ENCODE measurements at regions not wholly inside any gene's neighbourhood (a gene's known extent, or its start where the extent isn't known, plus 50 kb on each side); places are given as distances from the start of the nearest gene placed in this dataset.

DNA sequence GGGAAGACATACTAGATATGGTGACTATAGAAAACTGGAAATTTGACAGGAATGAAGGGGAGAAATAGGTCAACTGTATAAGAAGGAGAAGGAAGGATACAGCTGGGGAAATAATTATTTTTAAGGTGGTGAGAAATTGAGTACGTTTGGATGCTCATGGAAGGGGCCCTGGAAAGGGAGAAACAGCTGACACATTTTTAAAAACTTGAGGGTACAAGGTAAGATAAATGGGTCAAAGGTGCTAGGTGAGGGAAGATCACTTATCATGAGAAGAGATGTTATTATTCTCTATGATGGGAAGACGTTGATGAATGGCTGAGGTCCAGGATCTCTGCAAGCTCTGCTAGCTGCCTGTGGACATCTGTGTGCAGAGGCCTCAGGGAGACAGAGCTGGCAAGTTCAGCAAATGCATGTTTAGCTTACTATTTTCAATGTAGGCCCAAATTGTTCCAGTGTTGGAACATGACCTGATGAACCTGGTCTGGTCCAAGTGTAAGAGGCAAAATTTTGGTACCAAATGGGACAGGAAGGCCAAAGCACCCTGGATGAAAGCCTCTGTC lies 181.7 kb downstream of the MTRR start:
- no peak for DNase-seq

DNA sequence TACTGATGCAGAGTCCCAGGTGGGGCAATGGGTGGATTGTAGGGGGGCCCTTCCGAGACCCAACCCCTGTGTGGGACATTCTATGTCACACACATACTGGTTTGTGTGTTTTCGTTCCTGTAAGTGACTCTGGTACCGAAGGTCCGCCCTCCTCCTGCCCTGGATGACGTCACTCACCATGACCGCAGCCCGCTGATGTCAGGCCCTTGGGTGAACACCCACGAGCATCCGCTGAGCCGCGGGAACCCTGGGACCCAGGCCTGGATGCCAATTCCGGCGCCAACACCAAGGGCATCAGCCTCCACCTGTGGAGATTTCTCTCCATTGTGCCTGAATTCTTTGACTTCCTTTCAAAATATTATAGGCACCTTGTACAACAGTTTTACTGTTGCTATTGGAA lies 184.3 kb downstream of the MTRR start:
- no peak for DNase-seq

DNA sequence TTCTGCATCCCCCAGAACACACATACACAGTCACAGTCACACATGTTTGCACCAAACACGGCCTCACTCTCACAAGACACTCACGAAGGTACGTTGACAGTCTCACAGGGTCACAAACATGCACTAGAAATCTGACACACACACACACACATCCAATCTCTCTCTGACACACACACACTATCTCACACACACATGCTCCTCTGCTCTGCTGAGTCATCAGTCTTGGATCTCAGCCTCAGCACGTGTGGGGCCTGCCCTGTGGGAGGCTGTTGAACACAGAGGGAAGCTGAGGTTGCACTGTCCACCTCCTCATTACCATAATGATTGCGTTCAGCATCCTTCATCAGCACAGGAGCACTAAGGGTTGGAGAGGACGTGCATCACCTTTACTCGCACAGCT lies 188.8 kb downstream of the MTRR start:
- no peak for DNase-seq

DNA sequence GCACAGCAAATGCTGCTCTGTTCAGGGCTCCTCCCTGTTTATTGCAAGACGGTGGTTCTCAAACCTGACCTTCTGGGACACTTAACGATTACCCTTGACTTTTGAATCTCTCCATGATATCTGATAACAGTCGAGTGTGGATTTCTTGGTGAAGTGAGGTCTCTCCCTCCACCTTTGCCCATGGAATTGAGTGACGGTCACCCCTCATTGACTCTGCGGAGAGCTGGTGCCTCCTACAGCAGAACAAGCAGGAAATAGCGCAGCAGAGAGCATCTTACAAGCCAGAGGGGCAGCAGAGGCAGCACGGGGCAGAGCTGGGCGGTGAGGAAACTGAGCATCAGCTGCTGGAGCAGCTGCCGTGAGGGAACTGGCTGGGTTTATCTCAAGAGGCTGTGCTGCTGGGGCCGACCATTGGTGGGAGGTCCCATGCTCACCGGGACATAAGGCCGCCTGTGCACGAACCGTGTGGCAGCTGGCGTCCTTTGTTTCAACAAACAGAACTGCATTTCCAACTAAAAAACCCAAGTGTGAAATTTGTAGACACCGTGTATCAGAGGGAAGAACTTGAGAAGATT lies 189.8 kb downstream of the MTRR start:
- DNase-seq = no peak

DNA sequence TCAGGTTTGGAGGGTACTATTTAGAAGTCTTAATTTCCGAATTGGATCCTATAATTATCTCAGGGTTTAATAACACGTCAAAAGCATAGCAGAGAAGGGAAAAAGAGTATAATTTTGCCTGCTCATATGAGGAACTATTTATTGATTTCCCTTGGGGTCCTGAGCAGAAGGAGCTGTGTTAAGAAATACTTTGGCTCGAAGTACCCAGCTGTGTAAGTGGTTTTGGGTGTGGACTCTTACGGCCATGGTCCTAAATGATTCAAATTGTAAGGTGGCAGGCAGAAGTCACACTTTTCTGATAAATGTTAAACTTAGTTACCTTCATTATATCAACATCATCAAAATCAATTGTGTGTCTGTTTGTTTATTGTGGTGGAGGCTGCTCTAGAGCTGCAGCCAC lies 190.4 kb downstream of the MTRR start:
- DNase-seq = no peak

DNA sequence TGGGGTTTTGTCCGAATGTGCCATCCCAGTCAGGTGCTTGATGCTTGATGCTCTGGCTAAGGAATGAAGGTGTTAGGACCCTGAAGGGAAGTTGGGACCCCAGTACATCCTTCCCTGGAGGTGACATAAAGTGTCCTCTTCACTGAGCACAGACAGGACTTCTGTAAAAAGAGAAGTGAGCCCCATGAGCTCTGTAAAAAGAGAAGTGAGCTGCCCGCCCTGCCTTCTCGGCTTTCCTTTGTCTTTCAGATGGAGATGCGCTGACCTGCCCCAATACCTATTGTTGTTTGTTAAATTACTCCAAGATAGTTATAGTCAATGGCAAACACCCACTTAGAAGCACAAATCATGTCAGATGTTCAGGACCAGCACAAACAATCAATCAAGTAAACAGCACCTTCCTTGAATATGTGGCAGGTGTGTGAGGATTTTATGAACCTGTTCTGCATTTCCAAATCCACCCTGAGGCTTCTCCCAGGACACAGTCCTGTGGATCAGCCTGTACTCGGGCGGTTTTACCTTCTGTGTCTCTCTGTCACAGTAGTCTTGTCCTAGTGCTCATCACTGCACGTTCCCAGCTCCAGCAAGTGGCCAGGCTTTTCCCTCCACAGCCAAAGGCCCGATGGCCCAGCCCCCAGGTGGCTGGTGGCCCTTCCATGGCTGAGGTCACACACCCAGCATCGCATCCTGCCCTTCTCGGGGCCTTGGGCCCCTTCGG lies 191.4 kb downstream of the MTRR start:
- no peak for DNase-seq

DNA sequence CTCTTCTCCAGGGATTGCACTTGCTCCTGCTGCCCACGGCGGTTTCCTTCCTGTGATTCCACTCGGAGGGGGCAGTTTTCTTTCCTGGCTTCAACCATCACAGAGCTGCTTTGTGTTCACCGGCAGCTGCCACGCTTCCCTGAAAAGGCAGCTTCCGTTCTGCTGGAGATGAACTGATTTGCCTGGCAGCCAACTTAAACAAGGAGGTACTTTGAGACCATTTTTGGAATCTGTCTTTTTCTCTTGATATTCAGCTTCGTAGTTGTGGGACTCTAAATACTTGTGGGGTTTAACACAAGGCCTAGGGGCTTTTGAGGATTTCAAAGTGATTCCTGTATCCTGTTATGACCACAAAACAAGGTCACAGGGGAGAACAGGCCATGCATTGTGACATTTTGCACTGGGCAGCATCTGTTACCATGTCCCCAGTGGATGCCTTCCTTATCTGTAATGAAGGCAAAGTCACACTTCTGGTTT lies 192.0 kb downstream of the MTRR start:
- DNase-seq = no peak

DNA sequence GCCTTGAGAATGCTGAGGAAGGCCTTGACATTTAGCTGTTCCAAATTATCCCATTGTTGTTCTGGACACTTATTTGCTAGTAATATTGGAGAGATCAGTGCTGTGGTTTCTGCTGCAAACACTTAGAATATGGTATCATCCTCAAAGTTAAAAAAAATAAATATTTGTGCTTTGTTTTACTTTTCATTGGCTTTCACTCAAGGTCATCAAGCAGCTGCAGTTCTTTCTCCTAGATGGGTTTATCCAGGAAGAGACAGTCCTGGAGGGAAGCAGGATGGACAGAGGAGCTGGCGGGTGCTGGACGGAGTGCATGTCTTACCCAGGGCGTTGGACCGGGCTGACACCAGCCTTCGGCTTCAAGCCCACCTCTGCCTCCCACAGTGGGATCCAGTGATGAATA lies 193.6 kb downstream of the MTRR start:
- DNase-seq = no peak

DNA sequence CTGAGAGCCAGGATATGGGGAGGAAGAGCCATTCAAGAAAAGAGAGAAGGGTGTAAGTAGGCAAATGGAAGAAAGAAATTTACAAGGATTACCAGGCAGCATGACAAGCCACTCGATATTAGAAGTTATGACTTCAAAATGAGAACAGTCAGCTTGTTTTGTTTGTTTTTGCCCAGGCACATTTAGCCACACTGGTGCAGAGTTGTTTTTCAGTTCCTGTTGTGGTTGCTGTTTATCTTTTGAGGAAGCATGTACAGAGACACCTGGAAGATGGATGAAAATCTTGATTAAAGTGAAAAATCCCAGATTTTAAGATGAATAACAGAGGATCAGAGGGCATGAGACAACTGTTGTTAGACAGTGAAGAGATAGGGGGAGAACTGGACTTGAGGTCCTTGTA lies 199.1 kb downstream of the MTRR start:
- no peak for DNase-seq

DNA sequence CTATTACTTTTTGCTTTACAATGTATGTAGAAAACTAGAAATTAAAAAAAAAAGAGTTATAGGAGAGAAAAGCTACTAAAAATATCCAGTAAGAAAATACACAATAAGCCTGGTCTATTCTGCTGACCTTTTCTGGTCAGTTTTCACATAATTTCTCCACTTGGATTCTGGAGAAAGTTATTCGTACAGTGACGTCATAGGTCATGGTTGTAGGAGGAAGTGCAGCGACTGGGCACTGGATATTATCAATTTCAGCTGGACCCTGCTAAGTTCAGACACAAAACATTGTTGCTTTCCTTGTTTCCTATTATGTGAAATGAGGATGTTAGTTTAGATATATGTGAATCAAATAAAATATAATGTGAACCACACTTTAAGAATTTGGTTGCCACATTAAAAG lies 201.2 kb downstream of the MTRR start:
- DNase-seq = no peak

DNA sequence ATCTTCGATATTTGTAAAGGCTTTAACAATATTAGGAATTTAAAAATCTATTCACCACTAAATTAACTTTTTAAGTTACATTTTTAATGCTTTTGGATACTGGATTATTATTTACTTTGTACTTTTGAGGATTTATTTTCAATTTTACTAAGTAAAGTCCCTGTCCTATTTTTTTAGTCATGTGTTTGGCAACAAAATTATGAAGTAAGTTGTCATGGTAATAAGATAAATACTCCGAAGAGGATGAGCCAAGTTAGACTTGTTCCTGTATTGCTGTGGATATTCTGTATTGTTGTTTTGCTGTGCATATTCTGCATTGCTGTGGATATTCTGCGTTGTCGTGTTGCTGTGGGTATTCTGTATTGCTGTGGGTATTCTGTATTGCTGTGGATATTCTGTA lies 210.1 kb downstream of the MTRR start:
- no peak for DNase-seq

DNA sequence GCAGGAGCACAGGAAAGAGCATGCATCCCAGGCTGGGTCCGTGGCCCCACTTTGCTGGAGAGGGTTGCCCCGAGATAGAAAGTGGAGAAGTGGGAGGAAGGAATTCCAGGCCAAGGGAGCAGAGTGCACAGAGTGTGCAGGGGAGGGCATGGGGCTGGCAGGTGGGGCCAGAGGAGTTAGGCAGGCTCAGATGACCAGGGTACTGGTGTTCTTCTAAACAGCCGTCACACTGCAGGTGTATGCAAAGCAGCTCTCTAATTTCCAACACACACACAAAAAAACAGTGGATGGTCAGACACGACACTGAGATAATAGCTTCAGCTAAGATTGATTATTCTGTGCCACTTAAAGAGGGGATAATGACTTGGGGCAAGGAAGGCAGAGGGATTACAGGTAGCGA lies 212.2 kb downstream of the MTRR start:
- no peak for DNase-seq

DNA sequence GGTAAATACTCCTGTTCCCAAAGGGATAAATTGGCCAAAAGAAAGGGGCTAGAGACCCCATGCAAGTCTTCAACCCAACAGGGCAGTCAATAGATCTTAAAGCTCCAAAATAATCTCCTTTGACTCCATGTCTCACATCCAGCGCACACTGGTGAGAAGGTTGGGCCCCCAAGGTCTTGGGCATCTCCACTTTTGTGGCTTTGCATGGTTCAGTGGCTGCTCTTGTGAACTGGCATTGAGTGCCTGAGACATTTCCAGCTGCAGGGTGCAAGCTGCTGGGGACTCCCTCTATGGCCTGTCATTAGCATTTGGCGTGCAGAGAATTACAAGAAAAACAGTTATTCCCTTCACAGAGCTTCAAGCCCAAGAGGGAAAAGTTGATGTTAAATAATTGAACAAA lies 224.7 kb downstream of the MTRR start:
- DNase-seq = no peak

DNA sequence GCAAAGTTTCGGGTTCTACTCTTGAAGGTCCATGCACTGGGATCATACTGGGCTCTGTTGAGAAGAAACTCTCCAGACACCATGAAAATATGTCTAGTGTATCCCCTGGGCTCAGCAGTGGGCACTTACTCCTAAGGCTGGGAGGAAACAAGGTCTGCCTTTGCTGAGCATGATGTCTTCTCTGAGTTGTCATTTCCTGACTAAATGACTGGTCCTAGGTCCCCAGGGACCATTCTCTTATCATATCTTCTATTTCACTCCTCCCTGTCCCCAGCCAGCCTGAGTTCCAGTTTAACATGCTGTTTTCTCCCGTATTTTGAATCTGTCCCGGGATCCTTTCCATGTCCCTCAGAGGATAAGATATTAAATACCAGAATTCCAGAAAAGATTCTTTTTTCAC lies 225.4 kb downstream of the MTRR start:
- no peak for DNase-seq

DNA sequence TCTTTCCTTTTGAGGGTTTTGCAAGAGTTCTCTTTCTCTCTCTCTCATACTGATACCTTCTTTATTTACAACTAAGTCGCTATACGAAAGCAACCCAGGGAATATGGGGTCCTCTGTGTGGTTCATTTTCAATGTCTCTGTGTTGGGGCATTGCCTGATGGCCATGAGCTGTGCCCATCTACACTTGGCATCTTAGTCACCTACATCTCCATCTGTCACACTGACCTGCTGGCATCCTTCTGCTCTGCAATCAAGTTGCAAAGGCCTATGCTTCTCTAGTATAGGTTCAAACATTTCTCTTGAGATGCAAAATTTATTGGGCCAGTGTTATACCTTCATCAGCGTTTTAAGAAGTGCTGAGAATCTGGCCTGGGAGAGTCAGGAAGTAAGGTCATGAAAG lies 228.2 kb downstream of the MTRR start:
- DNase-seq = no peak

DNA sequence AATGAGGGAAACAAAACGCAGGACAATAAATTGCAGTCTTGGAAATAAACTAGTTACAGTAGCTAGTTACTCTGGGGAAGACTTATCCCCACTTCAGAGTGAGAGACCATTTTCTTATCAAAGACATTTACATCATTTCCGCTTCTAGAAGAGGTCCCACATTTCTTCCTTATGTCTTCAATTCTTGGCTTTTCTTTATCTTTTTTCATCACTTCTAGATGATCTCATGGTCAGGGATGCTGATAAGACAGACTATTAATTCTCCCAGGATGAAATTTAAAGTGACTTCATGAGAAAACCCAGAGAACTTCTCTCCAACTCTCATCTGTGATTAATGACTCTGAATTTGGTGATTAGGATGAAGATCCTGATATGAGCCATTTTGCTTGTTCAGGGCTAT lies 229.1 kb downstream of the MTRR start:
- DNase-seq = no peak

DNA sequence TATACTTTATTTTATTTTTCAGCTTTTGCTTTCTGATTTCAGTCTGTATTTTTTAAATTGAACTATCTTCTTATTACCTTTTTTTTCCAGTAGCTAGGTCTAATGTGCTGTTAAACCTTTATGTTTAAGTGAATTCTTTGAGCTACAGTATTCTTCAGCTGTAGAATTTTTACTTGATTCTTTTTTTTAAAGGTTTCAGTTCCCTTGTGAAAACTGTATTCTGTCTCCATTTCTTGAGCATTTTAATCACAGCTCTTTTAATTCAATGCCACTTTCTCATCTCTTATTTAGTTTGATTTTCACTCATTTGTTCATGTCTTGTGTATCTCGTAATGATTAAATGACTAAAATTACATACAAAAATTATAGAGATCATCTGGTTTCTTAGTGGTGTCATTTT lies 233.8 kb downstream of the MTRR start:
- DNase-seq = no peak

DNA sequence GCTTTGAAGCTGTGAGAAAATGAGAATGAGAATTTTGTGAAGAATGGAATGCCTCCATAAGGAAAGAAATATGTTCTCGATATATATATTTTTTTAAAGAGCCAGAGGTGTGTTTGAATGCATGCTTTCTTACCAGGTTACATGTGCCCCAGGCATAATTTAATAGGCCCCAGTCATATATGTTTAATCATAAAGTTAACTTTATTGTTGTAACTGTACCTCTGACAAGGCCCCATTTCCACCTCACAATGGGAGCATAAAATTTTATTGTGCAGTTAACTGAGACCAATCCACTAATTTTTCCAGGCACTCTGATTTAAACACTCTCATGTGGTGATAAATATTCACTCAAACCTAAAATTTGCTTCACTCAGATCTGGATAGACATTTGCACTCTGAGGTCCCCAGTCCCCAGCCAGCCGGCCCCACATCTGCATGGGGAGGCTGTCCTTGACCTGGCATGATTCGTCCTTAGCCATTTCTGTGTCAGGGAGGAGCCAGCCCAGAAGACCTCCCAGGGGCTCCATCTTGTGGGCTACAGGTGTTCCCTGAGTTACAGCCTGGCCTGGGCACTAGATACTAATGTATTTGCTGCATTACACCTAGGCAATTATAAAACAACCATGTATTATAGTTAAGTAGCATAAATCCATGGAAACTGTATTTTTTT lies 245.8 kb downstream of the MTRR start:
- DNase-seq = no peak

DNA sequence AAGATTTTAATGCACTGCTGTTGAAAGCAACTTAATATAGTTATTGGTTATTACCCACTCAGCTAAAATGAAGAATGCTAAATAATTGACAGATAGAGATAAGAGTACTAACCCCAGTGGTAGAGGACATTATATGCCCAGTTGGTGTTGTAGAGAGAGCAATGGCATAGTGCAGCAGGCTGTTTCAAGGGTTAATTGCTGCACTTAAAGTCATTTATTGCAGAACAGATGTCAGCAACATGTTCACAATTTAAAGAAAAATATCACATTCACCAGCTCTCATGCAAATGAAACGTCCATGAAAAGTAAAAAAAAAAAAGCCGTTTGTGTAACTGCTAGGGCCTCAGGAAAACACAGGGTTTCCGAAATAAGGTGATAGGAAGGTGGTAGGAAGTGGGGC lies 254.6 kb downstream of the MTRR start:
- no peak for DNase-seq

DNA sequence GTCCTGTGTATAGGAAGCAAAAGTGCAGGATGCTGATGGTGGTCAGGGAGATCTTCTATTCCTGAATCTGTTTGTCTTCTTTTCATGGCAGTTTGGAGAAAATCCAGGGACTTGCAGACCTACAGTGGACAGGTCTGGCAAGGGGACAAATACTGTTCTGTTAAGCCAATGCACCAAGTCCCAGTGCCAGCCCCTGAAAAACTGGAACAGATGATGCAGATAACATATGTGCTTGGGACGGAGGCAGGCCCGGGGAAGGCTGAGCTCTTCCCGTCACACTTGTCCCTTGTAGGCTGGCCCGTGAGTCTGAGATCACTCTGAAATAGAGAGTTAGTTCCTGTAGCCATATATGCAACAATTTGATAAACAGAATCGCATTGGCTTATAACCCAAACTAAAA lies 265.7 kb downstream of the MTRR start:
- no peak for DNase-seq

DNA sequence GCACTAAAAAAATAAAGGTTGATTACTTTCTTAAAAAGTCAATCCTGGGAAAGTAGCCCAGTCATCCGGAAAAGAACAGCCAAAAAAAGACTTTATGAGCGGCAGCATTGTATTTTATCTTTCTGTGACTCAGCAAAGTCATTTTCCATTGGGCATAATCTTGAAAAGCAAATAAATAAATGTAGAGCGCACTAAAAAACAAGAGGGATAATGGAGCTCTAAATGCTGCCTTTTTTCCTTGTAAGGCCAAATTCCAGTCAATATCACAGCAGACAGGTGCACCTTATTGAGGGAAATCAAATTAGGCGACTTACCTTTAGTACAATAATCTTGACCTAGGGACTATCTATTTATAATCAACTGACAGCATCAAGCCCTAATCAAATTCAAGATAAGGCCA lies 266.8 kb downstream of the MTRR start:
- no peak for DNase-seq

DNA sequence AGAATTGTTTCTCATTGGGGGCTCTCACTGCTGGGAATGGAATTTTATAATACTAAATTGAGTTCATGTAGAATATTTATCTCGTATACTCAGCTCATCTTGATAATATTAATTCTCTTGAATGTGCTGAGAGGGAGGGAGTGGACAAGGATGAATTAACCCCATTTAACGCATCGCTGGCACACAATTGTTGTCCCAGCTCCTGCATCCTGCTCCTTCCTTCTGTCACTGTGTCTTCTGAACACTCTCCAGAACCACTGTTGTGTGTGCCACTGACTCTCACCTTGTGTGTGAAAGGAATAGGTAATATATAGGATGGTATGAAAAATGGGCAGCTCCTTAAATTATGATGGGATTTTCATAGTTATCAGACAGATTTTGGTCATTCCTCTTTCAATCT lies 267.3 kb downstream of the MTRR start:
- DNase-seq = no peak

DNA sequence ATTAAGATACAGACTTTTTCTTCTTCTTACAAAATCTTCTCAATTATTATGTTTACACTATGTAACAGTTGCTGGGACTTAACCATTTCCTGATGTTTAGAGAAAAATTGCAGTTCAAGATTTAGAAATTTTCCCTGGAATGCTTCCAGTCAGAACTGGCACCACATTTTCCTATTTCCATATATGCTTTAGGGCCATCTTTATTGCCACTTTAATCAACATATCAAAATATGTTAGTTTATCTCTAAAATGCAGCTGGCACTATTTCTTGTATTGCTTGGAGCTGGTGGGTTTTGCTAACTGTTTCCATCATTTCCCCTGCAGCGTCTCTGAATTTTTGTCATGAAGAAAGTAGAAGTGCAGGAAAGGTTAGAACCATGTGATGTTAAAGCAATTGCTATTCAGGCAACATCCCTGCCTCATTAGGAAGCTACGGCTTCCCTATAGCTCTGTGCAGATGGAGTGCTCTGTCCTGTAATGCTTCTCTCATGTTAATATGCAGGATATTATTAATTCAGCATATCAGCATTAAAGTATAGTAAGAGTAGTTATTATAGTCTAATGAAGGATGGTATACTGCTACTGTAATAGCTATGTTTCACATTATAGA lies 269.1 kb downstream of the MTRR start:
- DNase-seq = no peak

DNA sequence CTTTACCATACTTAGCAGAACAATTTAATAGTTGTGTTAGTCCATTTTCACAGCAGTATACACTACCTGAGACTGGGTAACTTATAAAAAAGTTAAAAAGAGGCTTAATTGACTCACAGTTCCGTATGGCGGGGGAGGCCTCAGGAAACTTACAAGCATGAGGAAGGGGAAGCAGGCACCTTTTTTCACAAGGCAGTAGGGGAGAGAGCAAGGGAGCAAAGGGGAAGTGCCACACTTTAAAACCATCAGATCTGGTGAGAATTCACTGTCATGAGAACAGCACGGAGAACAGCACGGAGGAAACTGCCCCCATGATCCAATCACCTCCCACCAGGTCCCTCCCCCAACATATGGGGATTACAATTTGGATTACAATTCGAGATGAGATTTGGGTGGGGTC lies 269.9 kb downstream of the MTRR start:
- no peak for DNase-seq
